ENCODE measurements at regions not wholly inside any gene's neighbourhood (a gene's known extent, or its start where the extent isn't known, plus 50 kb on each side); places are given as distances from the start of the nearest gene placed in this dataset.

GRCh38 chr10:29089091-29089490, 199.8 kb upstream of the LYZL1 start:
- no peak for TF ChIP-seq CTCF (IDR thresholded peaks at IDR 0.05; ENCODE audit: low read depth, low read length, poor library complexity, severe bottlenecking)
- TF ChIP-seq EZH2phosphoT487 (IDR thresholded peaks at IDR 0.05; ENCODE audit: borderline replicate concordance, low read length) = no peak

All from DOHH2 (cell line).